ENCODE measurements at regions not wholly inside any gene's neighbourhood (a gene's known extent, or its start where the extent isn't known, plus 50 kb on each side); places are given as distances from the start of the nearest gene placed in this dataset.

- TF ChIP-seq BHLHE40 (IDR thresholded peaks at IDR 0.05; ENCODE audit: borderline replicate concordance) (no peak), PKNOX1 (IDR thresholded peaks at IDR 0.05) (no peak), ZNF384 (IDR thresholded peaks at IDR 0.05) (no peak), SUZ12 (IDR thresholded peaks at IDR 0.05) (no peak), SP1 (IDR thresholded peaks at IDR 0.05) (no peak), FOXK2 (IDR thresholded peaks at IDR 0.05) (no peak), TARDBP (IDR thresholded peaks at IDR 0.05) (no peak), FOXA1 (IDR thresholded peaks at IDR 0.05) (no peak), FOXM1 (IDR thresholded peaks at IDR 0.05; ENCODE audit: borderline replicate concordance) (no peak), HDGF (IDR thresholded peaks at IDR 0.05; ENCODE audit: borderline replicate concordance) (no peak), LEF1 (IDR thresholded peaks at IDR 0.05; ENCODE audit: borderline replicate concordance) (no peak), ARNT (IDR thresholded peaks at IDR 0.05) (no peak), NFRKB (IDR thresholded peaks at IDR 0.05) (no peak), ELF4 (IDR thresholded peaks at IDR 0.05) (no peak)
Observed at GRCh38 chr2:217611056-217611455, 391.7 kb downstream of the TNS1 start.

Data from HEK293T (cell line).